Astrocyte (in vitro differentiated cells and primary cell): ENCODE measurements at regions not wholly inside any gene's neighbourhood (a gene's known extent, or its start where the extent isn't known, plus 50 kb on each side); places are given as distances from the start of the nearest gene placed in this dataset.

Experiments used
- CTCF ChIP-seq: IDR thresholded peaks from 2 replicates; pipeline ENCODE4 v1.5.1; 2011; ENCODE audit warnings: low read depth, mild to moderate bottlenecking, inconsistent platforms, low read length, moderate library complexity; ENCODE audit not compliant: insufficient read depth
- EZH2 ChIP-seq: IDR thresholded peaks from 2 replicates; pipeline ENCODE4 v1.6.1; 2012; ENCODE audit warnings: mild to moderate bottlenecking, low read length, inconsistent platforms; ENCODE audit not compliant: insufficient read depth

DNA sequence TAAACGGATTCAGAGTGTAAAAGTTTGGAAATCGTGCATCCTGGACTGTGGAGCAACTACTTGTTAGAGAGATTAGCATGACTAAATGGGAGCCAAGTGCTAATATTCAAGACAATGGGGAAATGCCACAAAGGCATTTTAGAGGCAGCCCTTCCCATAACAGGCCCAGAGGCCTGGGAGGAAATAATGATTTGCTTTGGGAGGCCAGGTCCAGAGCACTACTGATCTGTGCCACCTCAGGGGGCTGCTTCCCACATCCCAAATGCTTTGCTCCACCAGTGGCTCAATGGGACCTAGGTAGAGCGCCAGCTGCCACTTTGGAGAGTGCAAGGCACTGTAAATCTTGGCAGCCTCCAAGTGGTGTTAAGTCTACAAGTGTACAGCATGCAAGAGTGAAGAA is 91.9 kb upstream of the HSF2 start:
- no peak for TF ChIP-seq CTCF
- TF ChIP-seq EZH2 = no peak
